HCT116 (cell line): ENCODE measurements at regions not wholly inside any gene's neighbourhood (a gene's known extent, or its start where the extent isn't known, plus 50 kb on each side); places are given as distances from the start of the nearest gene placed in this dataset.
A peak's percentile ranks its signal among the peaks of the same experiment; 100 is the strongest.

ENCODE experiments used
- CBX3 ChIP-seq: IDR thresholded peaks from 2 replicates; pipeline ENCODE4 v1.6.1; 2012; ENCODE audit warnings: low read depth
- CEBPB ChIP-seq: IDR thresholded peaks from 2 replicates; pipeline ENCODE4 v1.6.1; 2012; ENCODE audit warnings: low read depth
- CTCF ChIP-seq, 3 experiments: fragments of 200-600 bp in 1 of 3; sonication (generic) in 1 of 3; IDR thresholded peaks in 2 of 3; conservative IDR thresholded peaks in 1 of 3; 2 replicates each; pipeline ENCODE4 v1.5.1; 2012 to 2017; ENCODE audit warnings: low read depth in 2 of 3, low read length in 2 of 3, antibody characterized with exemption in 1 of 3, borderline replicate concordance in 1 of 3, control low read depth in 1 of 3, mild to moderate bottlenecking in 1 of 3, mixed read lengths in 1 of 3, mixed run types in 1 of 3, moderate library complexity in 1 of 3; ENCODE audit not compliant: insufficient read depth in 1 of 3
- EZH2phosphoT487 ChIP-seq: fragments of 200-600 bp; IDR thresholded peaks from 2 replicates; pipeline ENCODE4 v1.6.1; 2018; ENCODE audit warnings: antibody characterized with exemption, borderline replicate concordance
- FOSL1 ChIP-seq: IDR thresholded peaks from 2 replicates; pipeline ENCODE4 v1.6.1; 2012; ENCODE audit warnings: low read depth
- POLR2A ChIP-seq: IDR thresholded peaks from 2 replicates; pipeline ENCODE4 v1.7.0; 2011; ENCODE audit warnings: borderline replicate concordance; ENCODE audit not compliant: insufficient read depth, insufficient read length; ENCODE audit errors: extremely low read depth
- POLR2AphosphoS5 ChIP-seq: IDR thresholded peaks from 2 replicates; pipeline ENCODE4 v1.6.1; 2011; ENCODE audit warnings: mild to moderate bottlenecking, low read depth, low read length, moderate library complexity
- RAD21 ChIP-seq: IDR thresholded peaks from 2 replicates; pipeline ENCODE4 v1.6.1; 2012; ENCODE audit warnings: low read depth, mild to moderate bottlenecking
- SIN3A ChIP-seq: IDR thresholded peaks from 2 replicates; pipeline ENCODE4 v1.6.1; 2012; ENCODE audit warnings: low read depth
- SRF ChIP-seq: IDR thresholded peaks from 2 replicates; pipeline ENCODE4 v1.6.1; 2012; ENCODE audit warnings: low read depth
- TCF7L2 ChIP-seq: IDR thresholded peaks from 2 replicates; pipeline ENCODE4 v1.7.0; 2011; ENCODE audit warnings: borderline replicate concordance, inconsistent platforms; ENCODE audit not compliant: insufficient read depth, insufficient read length; ENCODE audit errors: extremely low read depth
- YY1 ChIP-seq: IDR thresholded peaks from 2 replicates; pipeline ENCODE4 v1.6.1; 2011; ENCODE audit warnings: low read length, low read depth, moderate library complexity, mild to moderate bottlenecking; ENCODE audit not compliant: insufficient replicate concordance; ENCODE audit errors: extremely low read depth
- TF ChIP-seq, protein P1 (sequence below): IDR thresholded peaks from 2 replicates; pipeline ENCODE4 v1.6.1; 2012
- TF ChIP-seq, protein P2 (sequence below): IDR thresholded peaks from 2 replicates; pipeline ENCODE4 v1.6.1; 2012

DNA sequence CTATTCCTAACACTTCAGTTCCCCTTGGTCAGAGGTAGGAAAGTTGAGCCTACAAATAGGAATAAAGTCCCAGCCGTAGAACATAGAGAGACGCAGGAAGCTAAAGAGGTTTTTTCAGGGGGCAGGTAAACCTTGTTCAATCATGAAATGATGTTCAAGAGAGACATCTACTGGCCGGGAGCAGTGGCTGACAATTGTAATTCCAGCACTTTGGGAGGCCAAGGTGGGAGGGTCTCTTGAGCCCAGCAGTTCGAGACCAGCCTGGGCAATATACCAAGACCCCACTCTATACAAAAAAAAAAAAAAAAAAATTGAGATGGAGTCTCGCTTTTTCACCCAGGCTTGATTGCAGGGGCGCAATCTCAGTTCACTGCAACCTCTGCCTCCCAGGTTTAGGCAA is 66.7 kb upstream of the DNAJC10 start:
- TF ChIP-seq CTCF (IDR thresholded peaks at IDR 0.05 in 2 of 3, conservative IDR thresholded peaks at IDR 0.05 in 1 of 3; ENCODE audit: borderline replicate concordance in 1 of 3, insufficient read depth in 1 of 3, low read depth in 2 of 3, low read length in 2 of 3), result peak; percentile 71 to 77 (median 71); a peak in 5 of 6 replicates
- peak; percentile 90 for TF ChIP-seq RAD21
- no peak for TF ChIP-seq POLR2A
- TF ChIP-seq, protein P1, sequence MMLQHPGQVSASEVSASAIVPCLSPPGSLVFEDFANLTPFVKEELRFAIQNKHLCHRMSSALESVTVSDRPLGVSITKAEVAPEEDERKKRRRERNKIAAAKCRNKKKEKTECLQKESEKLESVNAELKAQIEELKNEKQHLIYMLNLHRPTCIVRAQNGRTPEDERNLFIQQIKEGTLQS, result no peak
- TF ChIP-seq SIN3A, result no peak
- TF ChIP-seq, protein P2, sequence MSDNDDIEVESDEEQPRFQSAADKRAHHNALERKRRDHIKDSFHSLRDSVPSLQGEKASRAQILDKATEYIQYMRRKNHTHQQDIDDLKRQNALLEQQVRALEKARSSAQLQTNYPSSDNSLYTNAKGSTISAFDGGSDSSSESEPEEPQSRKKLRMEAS, result no peak
- no peak for TF ChIP-seq TCF7L2
- TF ChIP-seq POLR2AphosphoS5, result no peak
- TF ChIP-seq FOSL1, result no peak
- peak; percentile 18; the same call in 1 of the 2 replicates for TF ChIP-seq CEBPB
- no peak for TF ChIP-seq EZH2phosphoT487
- TF ChIP-seq SRF, result no peak
- no peak for TF ChIP-seq CBX3
- no peak for TF ChIP-seq YY1
